B cell (primary cell): ENCODE measurements at regions not wholly inside any gene's neighbourhood (a gene's known extent, or its start where the extent isn't known, plus 50 kb on each side); places are given as distances from the start of the nearest gene placed in this dataset.

Experiments used
- ATAC-seq: fragments of 200-7000 bp; cut with Tn5 transposase; one replicate; pipeline ENCODE4 v1.10.0; 2021; ENCODE audit warnings: low read depth, mild to moderate bottlenecking, moderate number of reproducible peaks, moderate library complexity
- CTCF ChIA-PET: fragments of 350-600 bp; sonication (Branson Sonifier 250); formaldehyde crosslinking; loops from one replicate; lab custom pipeline; 2021; ENCODE audit warnings: antibody characterized with exemption, inconsistent platforms; lab: Charles Lee
- POLR2A ChIA-PET: fragments of 350-600 bp; sonication (Branson Sonifier 250); formaldehyde crosslinking; loops from one replicate; lab custom pipeline; 2021; ENCODE audit warnings: antibody characterized with exemption; lab: Charles Lee
- DNase-seq: peaks from one replicate; pipeline ENCODE4 v3.0.0; 2013
- H2AFZ ChIP-seq: 2 replicates; pipeline ENCODE4 v1.6.1; 2012; ENCODE audit warnings: mild to moderate bottlenecking, low read depth, low read length; ENCODE audit not compliant: insufficient read depth, poor library complexity, severe bottlenecking
- H3K27ac ChIP-seq, 2 donors: 1 replicate in 1 of 2; 2 replicates in 1 of 2; pipeline ENCODE4 v1.5.1; 2012 to 2013; ENCODE audit warnings: low read length in 2 of 2, mild to moderate bottlenecking in 2 of 2, moderate library complexity in 1 of 2
- H3K27me3 ChIP-seq, 4 experiments: fragments of 200-600 bp in 1 of 4; sonication (generic) in 1 of 4; replicated peaks in 1 of 4; 1 replicate in 2 of 4; 2 replicates in 2 of 4; pipeline versions ENCODE4 v1.6.1 to v1.7.0; 2013 to 2016; ENCODE audit warnings: low read length in 3 of 4, mild to moderate bottlenecking in 2 of 4, mixed read lengths in 1 of 4, moderate library complexity in 1 of 4; ENCODE audit not compliant: insufficient read depth in 4 of 4, control insufficient read depth in 3 of 4; ENCODE audit errors: control extremely low read depth in 1 of 4
- H3K36me3 ChIP-seq, 2 experiments: replicated peaks in 1 of 2; 1 replicate in 1 of 2; 2 replicates in 1 of 2; pipeline versions ENCODE4 v1.6.1 to v1.7.1; 2013; ENCODE audit warnings: low read length in 1 of 2; ENCODE audit not compliant: insufficient read depth in 2 of 2, control insufficient read depth in 1 of 2; ENCODE audit errors: control extremely low read depth in 1 of 2, extremely low read depth in 1 of 2
- H3K4me1 ChIP-seq, 2 donors: fragments of 200-600 bp in 1 of 2; sonication (generic) in 1 of 2; 1 replicate in 1 of 2; 2 replicates in 1 of 2; pipeline versions ENCODE4 v1.5.1 to v1.6.1; 2013 to 2017; ENCODE audit warnings: low read length in 2 of 2; ENCODE audit not compliant: control insufficient read depth in 2 of 2, insufficient read depth in 2 of 2
- H3K4me2 ChIP-seq: replicated peaks from 2 replicates; pipeline ENCODE3; 2012; ENCODE audit warnings: mild to moderate bottlenecking, low read depth, low read length; ENCODE audit not compliant: poor library complexity, severe bottlenecking
- H3K4me3 ChIP-seq, 5 experiments: fragments of 200-600 bp in 1 of 5; sonication (generic) in 1 of 5; 1 replicate in 3 of 5; 2 replicates in 2 of 5; pipeline versions ENCODE4 v1.5.1 to v1.7.0; 2011 to 2016; ENCODE audit warnings: low read length in 4 of 5, mild to moderate bottlenecking in 4 of 5, low read depth in 2 of 5, control low read depth in 1 of 5, moderate library complexity in 1 of 5; ENCODE audit not compliant: insufficient read depth in 1 of 5; ENCODE audit errors: control extremely low read depth in 1 of 5, extremely low read depth in 1 of 5
- H3K79me2 ChIP-seq: fragments of 200-600 bp; sonication (generic); one replicate; pipeline ENCODE4 v1.6.0; 2016; ENCODE audit warnings: low read length; ENCODE audit not compliant: control insufficient read depth, insufficient read depth
- H3K9ac ChIP-seq: fragments of 200-600 bp; sonication (generic); 2 replicates; pipeline ENCODE4 v1.6.1; 2017; ENCODE audit warnings: mild to moderate bottlenecking, low read length, moderate library complexity
- H3K9me3 ChIP-seq, 3 donors: one replicate each; pipeline versions ENCODE4 v1.6.1 to v1.7.1; 2013; ENCODE audit warnings: low read length in 2 of 3; ENCODE audit not compliant: control insufficient read depth in 2 of 3, insufficient read depth in 1 of 3; ENCODE audit errors: control extremely low read depth in 1 of 3
- H4K20me1 ChIP-seq: 2 replicates; pipeline ENCODE4 v1.6.0; 2012; ENCODE audit warnings: mild to moderate bottlenecking, low read length; ENCODE audit not compliant: insufficient read depth, control insufficient read depth, poor library complexity, severe bottlenecking
- H3K27ac Mint-ChIP-seq: one replicate; pipeline ENCODE4 v1.8.0; 2021; ENCODE audit warnings: mixed read lengths
- H3K27me3 Mint-ChIP-seq: one replicate; pipeline ENCODE4 v1.8.0; 2021; ENCODE audit warnings: mixed read lengths
- H3K4me1 Mint-ChIP-seq: one replicate; pipeline ENCODE4 v1.8.0; 2021; ENCODE audit warnings: mixed read lengths
- H3K4me3 Mint-ChIP-seq: one replicate; pipeline ENCODE4 v1.8.0; 2021; ENCODE audit warnings: mixed read lengths
- H3K9me3 Mint-ChIP-seq: one replicate; pipeline ENCODE4 v1.8.0; 2022; ENCODE audit warnings: mixed read lengths; ENCODE audit not compliant: insufficient read depth
- EZH2 ChIP-seq: IDR thresholded peaks from 2 replicates; pipeline ENCODE4 v1.6.1; 2012; ENCODE audit warnings: borderline replicate concordance, low read depth, mild to moderate bottlenecking, moderate library complexity, low read length; ENCODE audit not compliant: insufficient read depth, poor library complexity, severe bottlenecking
- WGBS: methylation state at CpG from one replicate; pipeline ENCODE4 v1.1.5; 2013; ENCODE audit warnings: missing lambda C conversion rate; ENCODE audit not compliant: insufficient coverage; 5-methylcytosine and 5-hydroxymethylcytosine counted together
- intact Hi-C: fragments of 100-400 bp; cut with micrococcal nuclease; formaldehyde crosslinking; loops from one replicate; pipeline ENCODE4 v1.10.0; 2022
- TF ChIP-seq, protein P1 (sequence below): fragments of 200-600 bp; IDR thresholded peaks from one replicate; pipeline ENCODE4 v1.8.0; 2022; ENCODE audit warnings: antibody characterized with exemption, mild to moderate bottlenecking

DNA sequence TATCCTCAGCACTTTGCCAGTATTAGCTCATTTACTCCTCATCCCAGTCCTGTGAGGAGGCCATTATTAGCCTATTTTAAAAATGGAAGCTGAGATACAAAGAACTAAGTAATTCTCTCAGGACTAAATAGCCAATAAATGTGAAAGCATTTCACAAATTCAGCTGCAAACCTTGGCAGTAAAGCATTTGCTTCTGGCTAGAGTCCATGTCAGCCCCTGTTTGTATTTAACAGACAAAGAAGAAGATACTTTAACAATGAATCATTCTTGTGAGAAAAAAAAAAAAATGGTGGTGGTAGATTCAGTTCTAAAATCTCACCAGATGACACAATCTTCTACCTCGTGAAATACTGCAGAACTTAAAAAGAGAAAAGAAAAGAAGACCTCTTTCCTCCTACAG is 85.0 kb upstream of the CNTN6 start:
- no CpG with 5 or more reads among the region's 1 CpG for WGBS

DNA sequence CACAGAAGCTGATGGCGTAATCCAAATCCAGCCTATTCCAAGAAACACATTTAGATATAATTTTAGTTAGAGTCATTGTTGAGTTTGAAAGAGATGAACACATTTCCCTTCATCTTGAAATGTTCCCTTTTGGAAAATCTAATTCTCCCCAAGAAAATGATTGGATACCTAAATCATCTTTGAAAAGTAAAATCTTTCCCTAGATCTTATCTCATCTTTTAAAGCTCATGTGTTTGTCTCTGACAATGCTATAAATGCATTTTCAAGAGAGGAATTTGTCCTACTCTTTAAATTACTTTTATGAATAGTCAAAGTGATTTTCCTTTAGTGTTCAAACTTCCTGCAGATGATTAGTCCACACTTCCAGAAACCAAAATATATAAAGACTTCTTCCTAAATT is 82.6 kb upstream of the CNTN6 start:
- DNase-seq (no peak), ATAC-seq (no peak)
- TF ChIP-seq, protein P1, sequence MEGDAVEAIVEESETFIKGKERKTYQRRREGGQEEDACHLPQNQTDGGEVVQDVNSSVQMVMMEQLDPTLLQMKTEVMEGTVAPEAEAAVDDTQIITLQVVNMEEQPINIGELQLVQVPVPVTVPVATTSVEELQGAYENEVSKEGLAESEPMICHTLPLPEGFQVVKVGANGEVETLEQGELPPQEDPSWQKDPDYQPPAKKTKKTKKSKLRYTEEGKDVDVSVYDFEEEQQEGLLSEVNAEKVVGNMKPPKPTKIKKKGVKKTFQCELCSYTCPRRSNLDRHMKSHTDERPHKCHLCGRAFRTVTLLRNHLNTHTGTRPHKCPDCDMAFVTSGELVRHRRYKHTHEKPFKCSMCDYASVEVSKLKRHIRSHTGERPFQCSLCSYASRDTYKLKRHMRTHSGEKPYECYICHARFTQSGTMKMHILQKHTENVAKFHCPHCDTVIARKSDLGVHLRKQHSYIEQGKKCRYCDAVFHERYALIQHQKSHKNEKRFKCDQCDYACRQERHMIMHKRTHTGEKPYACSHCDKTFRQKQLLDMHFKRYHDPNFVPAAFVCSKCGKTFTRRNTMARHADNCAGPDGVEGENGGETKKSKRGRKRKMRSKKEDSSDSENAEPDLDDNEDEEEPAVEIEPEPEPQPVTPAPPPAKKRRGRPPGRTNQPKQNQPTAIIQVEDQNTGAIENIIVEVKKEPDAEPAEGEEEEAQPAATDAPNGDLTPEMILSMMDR, result no peak
- no peak for TF ChIP-seq EZH2
- H3K79me2 ChIP-seq, result no peaks in the 10 kb centered on the region
- Mint-ChIP-seq H3K9me3 (no peaks in the 10 kb centered on the region), H3K27ac (no peak overlapping the region), H3K4me1 (no peaks in the 10 kb centered on the region), H3K27me3 (no peaks in the 10 kb centered on the region), H3K4me3 (no peak overlapping the region)
- intact Hi-C loops, result no loop called here
- ChIA-PET POLR2A (no interaction called here), CTCF (no interaction called here)
- no peak overlapping the region for H3K27ac ChIP-seq
- H3K36me3 ChIP-seq, result no peaks in the 10 kb centered on the region
- H4K20me1 ChIP-seq, result no peaks in the 10 kb centered on the region
- WGBS, result no CpG with 5 or more reads among the region's 1 CpG
- no peak overlapping the region for H2AFZ ChIP-seq
- H3K4me2 ChIP-seq, result no peak overlapping the region
- H3K9ac ChIP-seq, result no peak overlapping the region
- H3K27me3 ChIP-seq, result no peaks in the 10 kb centered on the region
- peaks cover 0 to 2% (median 0%) of the 10 kb centered on the region in 3 donors for H3K9me3 ChIP-seq
- H3K4me3 ChIP-seq, result no peak overlapping the region
- H3K4me1 ChIP-seq, result no peaks in the 10 kb centered on the region

More for the DNA sequence above, 85.0 kb upstream of the CNTN6 start:
- Histone ChIP-seq H3K9me3 (peaks cover 0 to 2% (median 0%) of the 10 kb centered on the region in 3 donors), H3K27me3 (no peaks in the 10 kb centered on the region), H3K4me1 (no peaks in the 10 kb centered on the region), H3K79me2 (no peaks in the 10 kb centered on the region), H2AFZ (no peak overlapping the region), H3K27ac (no peak overlapping the region), H3K4me3 (no peak overlapping the region), H3K9ac (no peak overlapping the region), H3K4me2 (no peak overlapping the region), H3K36me3 (no peaks in the 10 kb centered on the region), H4K20me1 (no peaks in the 10 kb centered on the region)
- Mint-ChIP-seq H3K9me3 (no peaks in the 10 kb centered on the region), H3K27me3 (no peaks in the 10 kb centered on the region), H3K4me3 (no peak overlapping the region), H3K4me1 (no peaks in the 10 kb centered on the region), H3K27ac (no peak overlapping the region)
- TF ChIP-seq EZH2, result no peak
- TF ChIP-seq, protein P1, result no peak
- ATAC-seq, result no peak
- intact Hi-C loops, result no loop called here
- no peak for DNase-seq
- ChIA-PET CTCF (no interaction called here), POLR2A (no interaction called here)
